ENCODE measurements at regions not wholly inside any gene's neighbourhood (a gene's known extent, or its start where the extent isn't known, plus 50 kb on each side); places are given as distances from the start of the nearest gene placed in this dataset.

GRCh38 chr6:11656491-11656890, 118.9 kb downstream of the TMEM170B start:
- no peak for TF ChIP-seq POLR2AphosphoS5 (IDR thresholded peaks at IDR 0.05; ENCODE audit: low read depth, low read length)
- TF ChIP-seq, protein P1, sequence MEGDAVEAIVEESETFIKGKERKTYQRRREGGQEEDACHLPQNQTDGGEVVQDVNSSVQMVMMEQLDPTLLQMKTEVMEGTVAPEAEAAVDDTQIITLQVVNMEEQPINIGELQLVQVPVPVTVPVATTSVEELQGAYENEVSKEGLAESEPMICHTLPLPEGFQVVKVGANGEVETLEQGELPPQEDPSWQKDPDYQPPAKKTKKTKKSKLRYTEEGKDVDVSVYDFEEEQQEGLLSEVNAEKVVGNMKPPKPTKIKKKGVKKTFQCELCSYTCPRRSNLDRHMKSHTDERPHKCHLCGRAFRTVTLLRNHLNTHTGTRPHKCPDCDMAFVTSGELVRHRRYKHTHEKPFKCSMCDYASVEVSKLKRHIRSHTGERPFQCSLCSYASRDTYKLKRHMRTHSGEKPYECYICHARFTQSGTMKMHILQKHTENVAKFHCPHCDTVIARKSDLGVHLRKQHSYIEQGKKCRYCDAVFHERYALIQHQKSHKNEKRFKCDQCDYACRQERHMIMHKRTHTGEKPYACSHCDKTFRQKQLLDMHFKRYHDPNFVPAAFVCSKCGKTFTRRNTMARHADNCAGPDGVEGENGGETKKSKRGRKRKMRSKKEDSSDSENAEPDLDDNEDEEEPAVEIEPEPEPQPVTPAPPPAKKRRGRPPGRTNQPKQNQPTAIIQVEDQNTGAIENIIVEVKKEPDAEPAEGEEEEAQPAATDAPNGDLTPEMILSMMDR (IDR thresholded peaks at IDR 0.05 in 2 of 3, conservative IDR thresholded peaks at IDR 0.05 in 1 of 3; ENCODE audit: borderline replicate concordance in 1 of 3, insufficient read depth in 1 of 3, low read depth in 2 of 3, low read length in 2 of 3), result no peak
- no peak for TF ChIP-seq RAD21 (IDR thresholded peaks at IDR 0.05; ENCODE audit: low read depth)
- TF ChIP-seq CBX3 (IDR thresholded peaks at IDR 0.05; ENCODE audit: low read depth), result no peak
- TF ChIP-seq YY1 (IDR thresholded peaks at IDR 0.05; ENCODE audit: extremely low read depth, insufficient replicate concordance, low read depth, low read length), result no peak
- no peak for TF ChIP-seq POLR2A (IDR thresholded peaks at IDR 0.05; ENCODE audit: borderline replicate concordance, extremely low read depth, insufficient read depth, insufficient read length)
- TF ChIP-seq JUND (IDR thresholded peaks at IDR 0.05), result no peak
- no peak for TF ChIP-seq TCF7L2 (IDR thresholded peaks at IDR 0.05; ENCODE audit: borderline replicate concordance, extremely low read depth, insufficient read depth, insufficient read length)
